ENCODE measurements at regions not wholly inside any gene's neighbourhood (a gene's known extent, or its start where the extent isn't known, plus 50 kb on each side); places are given as distances from the start of the nearest gene placed in this dataset.

- DNase-seq (ENCODE audit: low read depth, low spot score) = no peak
Measured at GRCh38 chr11:32200136-32200847, 109.4 kb downstream of the RCN1 start.

DNA sequence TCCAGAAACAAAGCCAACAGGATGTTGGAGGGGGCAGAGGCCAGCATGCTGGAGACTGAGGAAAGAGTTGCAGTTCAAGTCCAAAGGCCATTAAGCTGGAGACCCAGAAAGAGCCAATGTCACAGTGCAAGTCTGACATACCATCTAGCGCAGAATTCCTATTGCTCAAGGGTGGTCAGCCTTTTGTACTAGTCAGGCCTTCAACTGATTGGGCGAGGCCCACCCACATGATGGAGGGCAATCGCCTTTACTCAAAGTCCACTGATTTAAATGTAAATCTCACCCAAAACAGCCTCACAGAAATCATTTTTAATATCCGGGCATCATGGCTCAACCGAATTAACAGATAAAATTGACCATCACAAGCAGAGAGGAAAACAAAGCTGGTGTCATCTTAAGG, 113.9 kb downstream of the RCN1 start:
- no peak for DNase-seq (ENCODE audit: low read depth, low spot score)

- DNase-seq (ENCODE audit: low read depth, low spot score) = peak; percentile 33
Measured at GRCh38 chr11:32210556-32210955, 119.7 kb downstream of the RCN1 start.

DNA sequence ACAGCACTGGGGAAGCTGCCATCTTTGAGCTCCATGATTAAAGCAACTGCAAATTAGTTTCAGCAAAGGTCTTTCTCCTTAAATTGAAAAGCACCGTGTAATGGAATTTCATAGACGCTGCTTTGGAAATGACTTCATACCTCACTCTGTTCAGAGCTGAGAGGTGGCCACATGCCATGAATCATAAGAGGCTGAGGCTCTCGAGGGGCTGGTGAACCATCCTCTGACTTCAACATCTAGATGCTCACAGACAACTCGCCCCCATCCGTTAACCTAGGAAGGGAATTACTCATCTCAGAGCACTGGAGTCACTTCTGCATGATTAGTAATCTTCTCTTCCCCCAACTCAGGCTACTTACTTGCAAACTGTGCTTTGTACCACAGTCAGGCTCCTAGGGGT, 122.3 kb downstream of the RCN1 start:
- peak; percentile 79 for DNase-seq (ENCODE audit: low read depth, low spot score)

GRCh38 chr11:32215157-32215556, 124.3 kb downstream of the RCN1 start:
- DNase-seq (ENCODE audit: low read depth, low spot score) = no peak

DNA sequence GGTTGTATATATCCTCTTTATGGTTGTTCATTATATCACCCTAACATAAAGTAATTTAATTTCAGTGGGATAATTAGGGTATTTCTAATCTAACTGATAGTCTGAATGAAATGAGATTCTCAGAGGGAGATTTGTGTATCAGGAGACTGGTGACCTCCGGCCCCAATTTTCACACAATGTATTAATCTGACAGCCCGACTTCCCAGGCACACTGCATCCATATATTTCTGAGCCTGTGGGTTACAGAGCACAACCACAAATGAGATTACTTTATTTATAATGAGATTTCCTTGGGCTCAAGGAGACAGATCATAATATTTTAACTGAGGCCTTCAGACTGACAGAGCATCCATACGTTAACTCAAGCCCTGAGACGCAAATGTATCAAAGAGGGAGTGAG, 125.9 kb downstream of the RCN1 start:
- DNase-seq (ENCODE audit: low read depth, low spot score) = no peak

DNA sequence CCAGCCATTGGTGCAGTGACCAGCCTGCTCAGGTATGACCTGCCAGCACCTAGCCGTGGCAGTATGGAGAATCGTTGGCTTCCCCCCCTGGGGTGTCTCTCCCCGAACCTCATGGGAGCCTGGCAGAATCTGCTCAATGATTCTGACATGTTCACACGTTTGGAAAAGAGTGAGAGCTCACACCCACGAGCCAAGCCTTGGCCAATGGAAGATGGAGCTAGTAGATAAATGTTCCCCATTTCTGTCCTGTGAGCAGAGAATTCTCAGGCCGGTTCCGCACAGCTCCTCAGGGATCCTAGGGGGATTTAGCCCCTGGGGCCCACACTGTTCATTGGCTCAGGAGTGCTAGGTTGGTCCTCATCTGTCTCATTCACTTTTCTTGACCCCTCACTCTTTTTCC, 128.4 kb downstream of the RCN1 start:
- DNase-seq (ENCODE audit: low read depth, low spot score) = no peak

GRCh38 chr11:32221476-32222032, 130.7 kb downstream of the RCN1 start:
- no peak for DNase-seq (ENCODE audit: low read depth, low spot score)

DNA sequence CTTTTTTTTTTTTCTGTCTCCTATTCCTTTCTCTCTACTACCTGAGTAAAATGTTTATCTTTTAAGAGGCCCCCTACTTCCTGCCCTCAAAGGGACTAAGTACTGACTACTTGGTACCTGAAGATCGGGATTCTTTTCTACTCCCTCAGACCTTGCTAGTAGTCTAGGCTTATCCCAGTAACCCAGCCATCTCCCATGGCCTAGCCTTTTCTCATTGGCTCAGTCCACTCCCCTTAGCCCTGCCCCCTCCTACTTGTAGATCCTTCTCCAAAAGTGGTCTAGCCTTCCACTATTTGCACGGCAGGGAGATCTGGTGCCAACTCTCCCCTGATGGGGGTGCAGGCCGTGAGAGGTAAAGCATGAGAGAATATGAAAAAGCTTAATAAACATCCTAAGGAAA, 133.7 kb downstream of the RCN1 start:
- no peak for DNase-seq (ENCODE audit: low read depth, low spot score)

DNA sequence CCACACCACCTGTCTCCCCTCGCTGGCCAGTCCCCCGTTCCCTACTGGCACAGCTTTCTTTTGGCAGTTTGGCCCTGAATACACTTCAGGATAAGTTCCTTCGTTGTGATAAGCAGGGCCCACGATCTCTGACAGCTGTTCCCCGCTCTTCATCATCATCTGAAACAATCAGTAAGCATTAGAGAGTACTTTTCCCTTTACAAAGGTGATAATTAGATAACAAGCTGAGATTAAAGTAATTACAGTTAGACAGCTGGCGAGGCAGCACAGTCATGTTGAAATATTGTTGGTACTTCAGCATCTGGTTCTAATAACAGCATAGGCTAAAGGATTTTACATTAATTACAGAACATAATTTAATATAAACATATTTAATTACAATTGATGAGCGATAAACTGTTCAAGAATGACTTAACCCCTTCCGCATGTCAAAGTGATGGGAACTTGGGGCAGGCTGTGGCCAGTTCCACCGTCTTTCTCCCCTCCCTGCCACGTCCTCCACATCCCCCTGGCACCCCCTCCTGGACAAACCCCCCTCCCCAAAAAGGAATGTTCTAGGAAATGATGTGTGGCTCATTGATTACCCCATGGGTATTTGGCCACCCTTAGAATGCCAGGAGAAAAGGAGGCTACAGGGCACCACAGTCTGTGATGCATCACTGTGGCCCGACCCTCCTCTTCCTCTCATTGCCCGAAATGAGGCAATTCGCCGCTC, 134.9 kb downstream of the RCN1 start:
- no peak for DNase-seq (ENCODE audit: low read depth, low spot score)

DNA sequence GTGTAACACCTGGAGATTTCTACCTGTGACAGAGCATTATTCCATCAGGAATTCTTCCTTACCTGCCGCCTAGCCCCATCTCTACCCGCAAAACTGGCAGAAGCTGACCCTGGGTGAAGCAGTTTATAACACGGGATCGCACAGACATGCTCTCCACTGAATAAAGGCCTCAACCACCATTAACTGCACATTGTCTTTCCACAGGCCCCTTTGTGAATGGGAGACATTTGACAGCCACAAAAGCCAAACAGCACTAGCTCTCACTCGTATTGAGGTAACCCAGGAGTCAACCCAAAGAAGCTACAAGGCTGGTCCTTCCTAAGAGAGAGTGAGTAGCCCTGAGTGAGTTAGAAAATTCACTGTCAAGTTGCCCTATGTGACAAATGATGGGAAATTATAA, 135.6 kb downstream of the RCN1 start:
- DNase-seq (ENCODE audit: low read depth, low spot score) = no peak

DNA sequence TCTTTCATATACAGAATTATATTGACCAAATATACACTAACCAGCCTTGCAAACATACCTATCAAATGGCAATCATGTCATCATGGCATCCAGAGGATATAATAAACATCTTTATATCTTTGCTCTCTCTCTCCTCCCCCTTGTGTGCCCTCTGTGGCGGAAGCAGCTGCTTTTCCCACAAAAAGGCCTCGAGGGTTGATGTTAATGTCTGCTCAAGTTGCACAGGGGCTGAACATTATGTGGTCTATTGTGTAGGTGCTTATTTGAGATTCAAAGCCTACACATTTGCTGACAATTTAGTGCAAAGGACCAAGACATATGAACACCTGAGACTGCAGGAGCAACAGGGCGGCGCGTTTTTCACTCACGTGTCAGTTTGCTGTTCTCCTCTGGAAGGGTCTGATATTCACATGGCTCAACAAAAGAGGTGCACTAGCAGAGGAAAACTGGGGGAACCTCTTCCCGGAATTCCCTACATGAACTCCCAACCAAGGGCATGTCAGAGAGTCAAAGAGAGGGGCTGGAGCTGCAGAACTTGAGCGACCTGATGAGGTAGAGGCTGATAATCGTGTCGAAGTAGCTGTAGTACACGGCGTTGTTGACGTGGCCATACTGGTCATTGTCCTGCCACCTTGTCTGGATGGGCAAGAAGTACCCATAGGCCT, 138.8 kb downstream of the RCN1 start:
- no peak for DNase-seq (ENCODE audit: low read depth, low spot score)

DNA sequence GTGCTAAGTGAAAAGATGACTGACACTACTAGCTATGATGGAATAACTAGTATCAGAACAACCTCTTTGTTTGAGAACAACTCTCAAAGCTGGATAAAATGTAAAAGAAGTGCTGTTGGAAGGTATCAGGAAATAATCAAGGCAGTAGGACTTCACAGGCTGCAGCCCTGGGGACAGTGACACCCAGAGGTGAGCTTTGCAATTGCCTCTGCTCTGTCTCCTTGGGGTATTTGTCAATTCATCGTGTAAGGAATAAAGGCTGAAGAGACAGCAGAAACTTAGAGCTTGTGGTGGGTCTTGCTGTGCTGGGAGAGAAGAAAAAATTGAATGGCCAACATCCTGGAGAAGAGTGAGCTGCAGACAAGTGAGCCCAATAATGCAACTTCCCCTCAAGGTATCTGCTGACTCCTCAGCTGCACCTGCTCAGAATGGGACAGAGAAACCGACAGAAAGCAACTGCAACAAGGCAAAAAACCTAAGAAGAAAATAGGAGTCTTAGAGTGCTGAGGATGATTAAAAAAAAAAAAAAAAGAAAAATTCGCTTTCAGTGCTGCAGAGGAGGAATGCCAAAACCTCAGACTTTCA, 141.1 kb downstream of the RCN1 start:
- peak; percentile 42 for DNase-seq (ENCODE audit: low read depth, low spot score)

- no peak for DNase-seq (ENCODE audit: low read depth, low spot score)
Measured at GRCh38 chr11:32232516-32232915, 141.6 kb downstream of the RCN1 start.

DNA sequence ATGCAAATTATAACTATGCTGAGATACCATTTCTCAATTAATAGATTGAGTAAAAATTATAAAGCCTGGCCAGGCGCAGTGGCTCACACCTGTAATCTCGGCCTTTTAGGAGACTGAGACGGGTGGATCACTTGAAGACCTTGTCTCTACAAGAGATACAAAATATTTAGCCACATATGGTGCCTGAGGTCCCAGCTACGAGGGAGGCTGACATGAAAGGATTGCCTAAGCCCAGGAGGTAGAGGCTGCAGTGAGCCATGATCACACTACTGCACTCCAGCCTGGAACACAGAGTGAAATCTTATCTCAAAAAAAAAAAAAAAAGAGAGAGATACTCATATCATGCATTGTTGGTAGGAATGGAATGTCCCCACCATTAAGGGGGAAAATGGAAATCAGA, 142.4 kb downstream of the RCN1 start:
- DNase-seq (ENCODE audit: low read depth, low spot score) = no peak

GRCh38 chr11:32233928-32234327, 143.1 kb downstream of the RCN1 start:
- no peak for DNase-seq (ENCODE audit: low read depth, low spot score)

DNA sequence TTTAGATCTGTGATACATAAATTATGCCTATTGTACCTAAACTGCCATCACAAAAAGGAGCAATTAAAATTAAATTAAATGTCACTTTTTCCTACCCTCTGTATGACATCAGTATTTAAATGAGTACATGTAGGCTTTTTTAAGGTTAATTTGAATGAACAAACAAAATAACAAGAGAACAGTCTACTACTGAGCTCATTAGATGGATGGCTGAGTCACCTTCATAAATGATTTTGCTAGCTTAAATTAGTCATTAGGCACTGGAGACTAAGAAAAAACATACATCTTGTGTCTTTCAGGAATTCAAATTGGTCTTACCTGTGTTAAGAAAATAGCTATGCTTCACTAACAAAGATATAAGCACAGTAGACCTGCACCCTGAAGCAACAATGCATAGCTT, 153.6 kb downstream of the RCN1 start:
- no peak for DNase-seq (ENCODE audit: low read depth, low spot score)

- no peak for DNase-seq (ENCODE audit: low read depth, low spot score)
Measured at GRCh38 chr11:32253706-32254105, 162.8 kb downstream of the RCN1 start.

GRCh38 chr11:32255841-32256240, 165.0 kb downstream of the RCN1 start:
- no peak for DNase-seq (ENCODE audit: low read depth, low spot score)

- DNase-seq (ENCODE audit: low read depth, low spot score) = no peak
Measured at GRCh38 chr11:32256466-32256865, 165.6 kb downstream of the RCN1 start.

DNA sequence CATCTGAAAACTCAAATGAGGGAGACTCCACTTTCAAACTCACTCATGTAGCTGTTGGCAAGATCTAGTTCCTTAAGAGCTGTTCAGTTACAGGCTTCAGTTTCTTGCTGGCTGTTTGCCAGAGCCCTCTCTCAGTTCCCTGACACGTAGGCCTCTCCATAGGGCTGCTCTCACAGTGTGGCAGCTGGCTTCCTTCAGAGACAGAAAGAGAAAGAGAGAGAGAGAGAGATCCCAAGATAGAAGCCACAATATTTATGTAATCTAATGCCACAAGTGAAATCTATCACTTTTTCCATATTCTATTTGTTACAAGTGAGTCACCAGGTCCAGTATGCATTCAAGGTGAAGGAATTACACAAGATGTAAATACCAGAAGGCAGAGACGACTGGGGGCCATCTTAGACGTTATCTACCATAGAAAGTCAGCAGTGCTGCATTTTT, 168.8 kb downstream of the RCN1 start:
- peak; percentile 63 for DNase-seq (ENCODE audit: low read depth, low spot score)

GRCh38 chr11:32262367-32262766, 171.5 kb downstream of the RCN1 start:
- no peak for DNase-seq (ENCODE audit: low read depth, low spot score)
